VCaP (cell line): ENCODE measurements at regions not wholly inside any gene's neighbourhood (a gene's known extent, or its start where the extent isn't known, plus 50 kb on each side); places are given as distances from the start of the nearest gene placed in this dataset.

Experiments
- H3K27ac ChIP-seq: fragments of 450-650 bp; 2 replicates; pipeline ENCODE4 v1.5.1; 2017
- CTCF ChIP-seq: fragments of 450-650 bp; conservative IDR thresholded peaks from 2 replicates; pipeline ENCODE4 v1.5.1; 2017; ENCODE audit warnings: mild to moderate bottlenecking, moderate library complexity

DNA sequence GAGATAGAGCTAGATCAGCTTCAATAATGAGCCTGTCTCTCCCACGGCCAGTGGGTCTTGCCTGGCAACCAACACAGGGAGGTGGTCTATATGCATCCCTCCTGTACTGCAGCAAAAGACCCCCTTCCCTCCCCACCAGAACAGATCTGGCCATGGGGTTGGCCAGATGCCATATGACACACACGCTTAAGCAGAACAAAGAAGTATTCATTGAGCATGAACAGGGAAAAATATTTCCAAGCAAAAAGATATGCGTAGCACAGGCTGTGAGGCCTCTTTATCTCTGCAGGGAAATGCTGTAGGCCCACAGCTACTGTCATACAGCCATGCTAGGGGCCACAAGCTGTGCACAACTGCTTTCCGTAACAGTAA lies 73.4 kb upstream of the NRSN1 start:
- TF ChIP-seq CTCF = no peak
- H3K27ac ChIP-seq = no peak overlapping the region

GRCh38 chr6:24053057-24053456 lies 73.0 kb upstream of the NRSN1 start:
- no peak for TF ChIP-seq CTCF
- H3K27ac ChIP-seq = no peak overlapping the region

DNA sequence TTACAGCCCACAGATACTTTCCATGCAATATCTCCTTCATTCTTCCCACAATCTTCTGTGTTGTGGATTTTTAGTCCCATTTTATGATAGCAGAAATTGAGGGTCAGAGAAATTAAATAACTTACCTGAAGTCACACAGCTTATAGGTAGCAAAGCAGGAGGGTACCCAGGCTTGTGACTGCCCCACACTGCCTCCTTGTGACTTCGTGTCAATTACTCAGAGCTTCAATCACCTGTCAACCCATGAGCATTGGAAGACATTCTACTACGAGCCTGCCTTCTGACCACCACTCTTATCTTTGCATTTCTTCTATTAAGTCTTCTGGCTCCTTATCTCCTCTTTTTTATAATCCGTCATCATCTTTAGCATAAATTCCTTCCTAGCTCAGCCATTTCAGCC lies 71.6 kb upstream of the NRSN1 start:
- TF ChIP-seq CTCF = peak; percentile 28; the same call in 1 of the 2 replicates
- no peak overlapping the region for H3K27ac ChIP-seq

- no peak overlapping the region for H3K27ac ChIP-seq
- TF ChIP-seq CTCF = no peak
Observed at GRCh38 chr6:24056567-24056966, 69.4 kb upstream of the NRSN1 start.

DNA sequence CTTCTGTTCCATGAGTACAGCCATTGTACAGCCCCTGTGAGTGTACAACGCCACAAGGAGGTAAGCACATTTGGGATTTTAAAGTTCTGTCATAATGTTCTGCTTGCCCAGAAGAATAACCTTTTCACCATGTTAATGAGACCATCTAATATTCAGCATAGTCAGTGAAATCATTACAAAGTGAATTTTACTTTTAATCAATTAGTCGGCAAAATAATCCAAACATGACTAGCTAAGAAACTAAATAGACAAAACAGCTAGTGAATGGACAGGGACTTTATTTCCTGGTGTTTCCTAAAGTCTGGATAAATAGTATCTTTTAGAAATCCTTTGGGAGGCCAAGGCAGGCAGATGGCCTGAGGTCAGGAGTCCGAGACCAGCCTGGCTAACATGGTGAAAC lies 69.0 kb upstream of the NRSN1 start:
- no peak for TF ChIP-seq CTCF

DNA sequence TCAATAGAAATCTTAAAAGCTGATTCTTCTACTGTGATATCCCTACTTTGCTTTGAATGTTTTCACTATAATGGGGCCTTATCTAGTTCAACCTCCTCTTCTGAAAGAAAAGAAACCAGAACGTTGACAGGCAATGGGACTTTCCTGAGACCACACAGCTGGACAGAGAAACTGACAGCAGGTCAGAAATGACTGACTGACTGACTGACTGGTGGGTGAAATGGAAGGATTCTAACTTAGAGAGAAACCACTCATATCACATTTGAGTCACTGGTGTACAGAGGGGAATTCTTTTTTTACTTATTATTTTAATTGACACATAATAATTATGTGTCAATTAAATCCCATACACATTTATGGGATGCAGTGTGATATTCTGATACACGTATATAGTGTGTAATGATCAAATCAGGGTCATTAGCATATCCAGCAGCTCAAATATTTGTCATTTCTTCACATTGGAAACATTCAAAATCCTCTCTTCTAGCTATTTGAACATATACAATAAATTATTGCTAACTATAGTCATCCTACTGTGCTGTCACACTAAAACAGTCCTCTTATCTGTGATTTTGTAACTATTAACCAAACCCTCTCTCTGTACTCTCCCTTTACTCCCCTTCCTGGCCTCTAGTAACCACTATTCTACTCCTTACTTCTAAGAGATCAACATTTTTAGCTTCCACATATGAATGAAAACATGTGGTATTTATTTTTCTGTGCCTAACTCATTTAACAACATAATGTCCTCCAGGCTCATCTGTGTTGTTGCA lies 64.8 kb upstream of the NRSN1 start:
- H3K27ac ChIP-seq = no peak overlapping the region
- TF ChIP-seq CTCF = no peak

More for the DNA sequence above, 69.0 kb upstream of the NRSN1 start:
- no peak overlapping the region for H3K27ac ChIP-seq

- H3K27ac ChIP-seq = no peak overlapping the region
- TF ChIP-seq CTCF = peak; percentile 76
Observed at GRCh38 chr6:24064106-24064505, 61.9 kb upstream of the NRSN1 start.
